PFSK-1 (cell line): ENCODE measurements at regions not wholly inside any gene's neighbourhood (a gene's known extent, or its start where the extent isn't known, plus 50 kb on each side); places are given as distances from the start of the nearest gene placed in this dataset.

Experiments used
- FOXP2 ChIP-seq: optimal IDR thresholded peaks from 2 replicates; pipeline ENCODE3; 2011; ENCODE audit warnings: borderline replicate concordance, control low read depth, inconsistent platforms; ENCODE audit not compliant: insufficient read depth; ENCODE audit errors: extremely low read length, extremely low read depth
- POLR2AphosphoS5 ChIP-seq: IDR thresholded peaks from 2 replicates; pipeline ENCODE4 v1.6.1; 2012; ENCODE audit warnings: low read depth, mild to moderate bottlenecking, control low read depth, low read length, moderate library complexity
- SIN3A ChIP-seq: IDR thresholded peaks from 2 replicates; pipeline ENCODE4 v1.6.1; 2012; ENCODE audit warnings: mild to moderate bottlenecking, low read length, moderate library complexity, borderline replicate concordance; ENCODE audit not compliant: insufficient read depth
- TAF1 ChIP-seq: IDR thresholded peaks from 2 replicates; pipeline ENCODE4 v1.6.1; 2012; ENCODE audit warnings: low read length, control low read depth, borderline replicate concordance; ENCODE audit not compliant: insufficient read depth
- TF ChIP-seq, protein P1 (sequence below), 2 experiments: IDR thresholded peaks; 2 replicates each; pipeline versions ENCODE4 v1.6.1 to v1.8.0; 2011 to 2012; ENCODE audit warnings: low read depth in 2 of 2, low read length in 2 of 2, control low read depth in 1 of 2, inconsistent platforms in 1 of 2, mild to moderate bottlenecking in 1 of 2, moderate library complexity in 1 of 2; ENCODE audit not compliant: insufficient read depth in 1 of 2

DNA sequence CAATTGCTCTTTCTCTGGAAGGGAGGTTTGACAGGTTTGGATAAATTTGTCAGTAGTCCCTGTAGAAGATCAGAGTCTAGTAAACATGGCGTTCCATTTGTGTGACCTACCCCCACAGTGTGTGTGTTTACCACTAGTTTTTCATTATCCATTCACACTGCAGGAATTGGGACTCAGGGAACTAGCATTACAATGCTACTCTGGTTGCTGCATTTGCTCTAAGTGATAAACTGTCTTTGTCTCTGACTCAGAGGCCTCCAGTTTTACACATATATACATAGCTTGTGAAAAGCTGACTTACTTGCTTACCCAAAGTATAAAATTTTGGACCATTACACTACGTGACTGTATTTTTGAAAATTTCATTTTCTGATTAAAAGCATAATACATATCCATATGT lies 1604.0 kb downstream of the REEP3 start:
- no peak for TF ChIP-seq TAF1
- no peak for TF ChIP-seq FOXP2
- TF ChIP-seq SIN3A, result no peak

DNA sequence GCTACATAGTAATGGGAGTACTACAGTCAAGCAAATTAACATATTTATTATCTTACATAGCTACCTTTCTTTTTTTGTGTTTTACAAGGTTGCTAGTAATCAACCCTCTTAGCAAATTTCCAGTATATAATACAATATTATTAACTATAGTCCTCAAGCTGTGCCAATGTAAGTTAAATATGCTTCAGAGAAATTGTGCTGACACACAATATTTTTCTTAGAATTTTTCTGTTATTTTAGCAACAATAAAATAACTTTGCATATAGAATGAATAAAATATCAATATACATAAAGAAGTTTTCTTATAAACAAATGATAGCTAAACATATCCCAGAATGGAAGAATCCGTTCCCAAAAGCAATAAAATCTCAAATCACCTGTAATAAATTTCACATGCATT lies 1605.1 kb downstream of the REEP3 start:
- TF ChIP-seq POLR2AphosphoS5, result no peak
- no peak for TF ChIP-seq FOXP2
- no peak for TF ChIP-seq TAF1
- TF ChIP-seq, protein P1, sequence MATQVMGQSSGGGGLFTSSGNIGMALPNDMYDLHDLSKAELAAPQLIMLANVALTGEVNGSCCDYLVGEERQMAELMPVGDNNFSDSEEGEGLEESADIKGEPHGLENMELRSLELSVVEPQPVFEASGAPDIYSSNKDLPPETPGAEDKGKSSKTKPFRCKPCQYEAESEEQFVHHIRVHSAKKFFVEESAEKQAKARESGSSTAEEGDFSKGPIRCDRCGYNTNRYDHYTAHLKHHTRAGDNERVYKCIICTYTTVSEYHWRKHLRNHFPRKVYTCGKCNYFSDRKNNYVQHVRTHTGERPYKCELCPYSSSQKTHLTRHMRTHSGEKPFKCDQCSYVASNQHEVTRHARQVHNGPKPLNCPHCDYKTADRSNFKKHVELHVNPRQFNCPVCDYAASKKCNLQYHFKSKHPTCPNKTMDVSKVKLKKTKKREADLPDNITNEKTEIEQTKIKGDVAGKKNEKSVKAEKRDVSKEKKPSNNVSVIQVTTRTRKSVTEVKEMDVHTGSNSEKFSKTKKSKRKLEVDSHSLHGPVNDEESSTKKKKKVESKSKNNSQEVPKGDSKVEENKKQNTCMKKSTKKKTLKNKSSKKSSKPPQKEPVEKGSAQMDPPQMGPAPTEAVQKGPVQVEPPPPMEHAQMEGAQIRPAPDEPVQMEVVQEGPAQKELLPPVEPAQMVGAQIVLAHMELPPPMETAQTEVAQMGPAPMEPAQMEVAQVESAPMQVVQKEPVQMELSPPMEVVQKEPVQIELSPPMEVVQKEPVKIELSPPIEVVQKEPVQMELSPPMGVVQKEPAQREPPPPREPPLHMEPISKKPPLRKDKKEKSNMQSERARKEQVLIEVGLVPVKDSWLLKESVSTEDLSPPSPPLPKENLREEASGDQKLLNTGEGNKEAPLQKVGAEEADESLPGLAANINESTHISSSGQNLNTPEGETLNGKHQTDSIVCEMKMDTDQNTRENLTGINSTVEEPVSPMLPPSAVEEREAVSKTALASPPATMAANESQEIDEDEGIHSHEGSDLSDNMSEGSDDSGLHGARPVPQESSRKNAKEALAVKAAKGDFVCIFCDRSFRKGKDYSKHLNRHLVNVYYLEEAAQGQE (IDR thresholded peaks at IDR 0.05; ENCODE audit: insufficient read depth in 1 of 2, low read depth in 2 of 2, low read length in 2 of 2), result no peak
- TF ChIP-seq SIN3A, result no peak

DNA sequence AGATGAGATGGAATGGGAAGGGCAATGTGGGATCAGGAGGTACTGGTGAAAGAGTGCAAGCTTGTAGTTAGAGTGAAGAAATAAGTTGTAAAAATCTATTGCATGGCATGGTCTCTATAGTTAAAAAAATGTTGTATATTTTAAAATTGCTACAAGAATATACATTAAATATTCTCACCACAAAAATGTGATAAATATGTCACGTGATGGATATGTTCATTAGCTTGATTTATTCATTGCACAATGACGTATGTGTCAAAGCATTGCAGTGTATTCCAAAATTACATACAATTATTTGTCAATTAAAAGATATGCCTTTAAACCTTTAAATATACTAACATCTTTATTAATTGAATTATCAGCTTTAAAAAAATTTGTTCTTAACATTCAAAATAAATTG lies 1607.1 kb downstream of the REEP3 start:
- TF ChIP-seq FOXP2 (no peak), TAF1 (no peak), SIN3A (no peak), POLR2AphosphoS5 (no peak)
- TF ChIP-seq, protein P1 (IDR thresholded peaks at IDR 0.05; ENCODE audit: insufficient read depth in 1 of 2, low read depth in 2 of 2, low read length in 2 of 2), result no peak

DNA sequence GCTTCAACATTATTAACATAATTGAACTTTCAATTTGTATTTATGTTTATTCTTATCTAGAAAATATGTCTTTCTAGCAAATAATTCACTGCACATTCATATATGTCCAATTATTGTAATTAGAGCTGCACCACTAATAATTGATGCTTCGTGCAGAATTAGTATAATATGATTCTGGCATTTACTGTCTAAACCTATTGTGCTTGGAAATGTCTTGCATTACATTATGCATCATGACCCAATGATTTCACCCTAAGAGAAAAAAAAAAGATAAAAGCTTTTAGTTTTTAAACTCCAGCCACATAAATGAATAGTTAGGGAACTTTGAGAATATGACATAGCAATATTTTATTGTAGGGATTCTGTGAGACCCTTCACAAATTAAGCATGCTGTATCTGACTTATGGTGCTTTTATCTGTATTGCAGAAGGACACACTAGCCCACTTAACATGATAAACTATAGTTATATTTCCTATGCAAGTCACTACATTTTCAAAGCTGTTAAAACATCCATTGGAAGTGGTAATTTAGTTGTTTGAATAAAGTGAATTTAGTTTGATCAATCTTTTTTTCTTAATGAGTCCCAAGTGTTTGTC lies 1609.1 kb downstream of the REEP3 start:
- no peak for TF ChIP-seq SIN3A
- TF ChIP-seq FOXP2, result no peak
- TF ChIP-seq TAF1, result no peak
- TF ChIP-seq, protein P1 (IDR thresholded peaks at IDR 0.05; ENCODE audit: insufficient read depth in 1 of 2, low read depth in 2 of 2, low read length in 2 of 2), result no peak
- TF ChIP-seq POLR2AphosphoS5, result no peak

DNA sequence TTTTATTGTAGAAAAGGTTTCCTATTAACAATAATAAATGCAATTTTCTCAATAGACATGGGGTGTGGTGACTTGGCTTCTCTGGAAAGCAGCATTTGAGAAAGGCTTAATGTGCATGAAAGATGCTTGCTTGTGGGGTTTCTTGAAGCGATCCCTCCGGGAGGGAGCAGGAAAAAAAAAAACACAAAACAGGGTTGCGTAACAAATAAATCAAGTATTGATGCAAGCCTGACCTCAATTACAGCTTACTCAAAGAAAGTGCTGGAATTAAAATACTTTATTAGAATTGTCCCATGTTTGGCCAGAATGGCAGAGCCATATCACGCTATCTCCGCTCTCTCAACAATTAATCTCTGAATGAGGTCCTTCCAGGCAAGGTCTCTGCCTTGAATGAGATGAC lies 1612.5 kb downstream of the REEP3 start:
- TF ChIP-seq TAF1 (no peak), POLR2AphosphoS5 (no peak), SIN3A (no peak), FOXP2 (no peak)
- TF ChIP-seq, protein P1 (IDR thresholded peaks at IDR 0.05; ENCODE audit: insufficient read depth in 1 of 2, low read depth in 2 of 2, low read length in 2 of 2), result no peak
